Transverse colon (tissue), 4 donors: ENCODE measurements at regions not wholly inside any gene's neighbourhood (a gene's known extent, or its start where the extent isn't known, plus 50 kb on each side); places are given as distances from the start of the nearest gene placed in this dataset.

Source experiments
- DNase-seq: peaks from one replicate; pipeline ENCODE4 v3.0.0-alpha.2; 2019
- H3K27ac ChIP-seq, 4 donors: fragments of 200-600 bp; sonication (generic); 2 replicates each; pipeline ENCODE4 v1.5.1; 2016 to 2018; ENCODE audit warnings: inconsistent platforms in 4 of 4
- H3K27me3 ChIP-seq: fragments of 200-600 bp; sonication (generic); 2 replicates; pipeline ENCODE4 v1.5.1; 2017; ENCODE audit warnings: inconsistent platforms
- H3K36me3 ChIP-seq, 4 donors: fragments of 200-600 bp; sonication (generic); 2 replicates each; pipeline ENCODE4 v1.5.1; 2017 to 2019; ENCODE audit warnings: inconsistent platforms in 4 of 4
- H3K4me1 ChIP-seq, 4 donors: fragments of 200-600 bp; sonication (generic); 2 replicates each; pipeline ENCODE4 v1.5.1; 2017 to 2020; ENCODE audit warnings: inconsistent platforms in 4 of 4
- H3K4me3 ChIP-seq, 4 donors: fragments of 200-600 bp; sonication (generic); 1 replicate in 1 of 4; 2 replicates in 3 of 4; pipeline versions ENCODE4 v1.5.1 to v1.6.1; 2017 to 2019; ENCODE audit warnings: inconsistent platforms in 4 of 4
- H3K9me3 ChIP-seq, 2 donors: fragments of 200-600 bp; sonication (generic); 2 replicates each; pipeline ENCODE4 v1.5.1; 2017 to 2019; ENCODE audit warnings: inconsistent platforms in 2 of 2
- CTCF ChIP-seq, 5 experiments: fragments of 200-600 bp in 3 of 5; fragments of 450-650 bp in 2 of 5; sonication (generic) in 3 of 5; IDR thresholded peaks; 1 replicate in 2 of 5; 2 replicates in 3 of 5; pipeline ENCODE4 v1.5.1; 2016 to 2017; ENCODE audit warnings: antibody characterized with exemption in 5 of 5, inconsistent platforms in 3 of 5, mild to moderate bottlenecking in 2 of 5, moderate library complexity in 1 of 5
- EP300 ChIP-seq: sonication (generic); formaldehyde crosslinking; IDR thresholded peaks from one replicate; pipeline ENCODE4 v1.6.1; 2017; ENCODE audit warnings: antibody characterized with exemption, low read depth
- POLR2A ChIP-seq: fragments of 450-650 bp; IDR thresholded peaks from one replicate; pipeline ENCODE4 v1.6.1; 2016; ENCODE audit warnings: antibody characterized with exemption, mild to moderate bottlenecking, moderate library complexity
- POLR2AphosphoS5 ChIP-seq, 3 donors: sonication (generic); formaldehyde crosslinking; IDR thresholded peaks; one replicate each; pipeline ENCODE4 v1.6.1; 2016; ENCODE audit warnings: antibody characterized with exemption in 3 of 3
- WGBS, 2 donors: methylation state at CpG; one replicate each; pipeline ENCODE4 v1.1.5; 2018; ENCODE audit warnings: low coverage in 1 of 2; 5-methylcytosine and 5-hydroxymethylcytosine counted together
- in situ Hi-C, 4 donors: fragments of 200-750 bp; cut with MboI; loops; one replicate each; pipeline versions ENCODE4 v1.15.0 to v1.15.1; 2017; ENCODE audit warnings: low sequenced_read_pairs in 3 of 4, low pct_ligation_motif_present in 1 of 4, low pct_unique_long_range_greater_than_20kb in 1 of 4
- intact Hi-C: fragments of 100-400 bp; cut with DNase I; formaldehyde crosslinking; loops from one replicate; pipeline ENCODE4 v1.15.1; 2023; ENCODE audit warnings: low total_unique reads

DNA sequence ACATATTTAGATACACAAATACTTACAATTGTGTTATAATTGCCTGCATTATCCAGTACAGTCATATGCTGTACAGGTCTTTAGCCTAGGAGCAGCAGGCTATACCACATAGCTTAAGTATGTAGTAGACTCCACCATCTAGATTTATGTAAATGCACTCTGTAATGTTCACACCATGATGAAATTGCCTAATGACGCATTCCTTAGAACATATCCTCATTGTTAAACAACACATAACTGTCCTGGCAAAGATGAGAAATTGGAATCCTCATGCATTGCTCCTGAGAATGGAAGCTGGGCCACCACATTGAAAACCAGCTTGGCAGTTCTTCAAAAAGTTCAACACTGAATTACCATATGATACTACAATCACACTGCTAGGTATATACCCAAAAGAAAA lies 1002.8 kb upstream of the CELF2 start:
- 67 to 88% methylated on average over 1 of the region's 1 CpG for WGBS, 2 donors
- Histone ChIP-seq H3K36me3 (no peaks in the 10 kb centered on the region), H3K27me3 (no peaks in the 10 kb centered on the region), H3K4me3 (no peak overlapping the region), H3K9me3 (no peaks in the 10 kb centered on the region), H3K4me1 (no peaks in the 10 kb centered on the region), H3K27ac (no peak overlapping the region)
- no peak for TF ChIP-seq POLR2A
- no peak for TF ChIP-seq CTCF (IDR thresholded peaks at IDR 0.05)
- TF ChIP-seq EP300, result no peak
- TF ChIP-seq POLR2AphosphoS5 (IDR thresholded peaks at IDR 0.05), result no peak
- in situ Hi-C loops (no loop called here), intact Hi-C loops (no loop called here)
- no peak for DNase-seq

DNA sequence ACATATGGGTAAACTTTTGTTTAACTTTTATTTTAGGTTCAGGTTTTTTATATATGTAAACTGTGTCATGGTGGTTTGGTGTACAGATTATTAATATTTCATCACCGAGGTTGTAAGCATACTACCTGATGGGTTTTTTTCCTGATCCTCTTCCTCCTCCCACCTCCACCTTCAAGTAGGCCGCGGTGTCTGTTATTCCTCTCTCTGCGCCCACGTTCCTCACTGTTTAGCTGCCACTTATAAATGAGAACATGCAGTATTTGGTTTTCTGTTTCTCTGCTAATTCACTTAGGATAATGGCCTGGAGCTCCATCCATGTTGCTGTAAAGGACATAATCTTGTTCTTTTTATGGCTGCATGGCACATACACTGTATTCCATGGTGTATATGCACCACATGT lies 1000.0 kb upstream of the CELF2 start:
- Histone ChIP-seq H3K4me1 (no peaks in the 10 kb centered on the region), H3K9me3 (no peaks in the 10 kb centered on the region), H3K36me3 (no peaks in the 10 kb centered on the region), H3K4me3 (no peak overlapping the region), H3K27me3 (no peaks in the 10 kb centered on the region), H3K27ac (no peak overlapping the region)
- 67 to 74% methylated on average over 4 to 5 of the region's 5 CpGs for WGBS, 2 donors
- intact Hi-C loops, result no loop called here
- in situ Hi-C loops, result no loop called here
- no peak for DNase-seq
- TF ChIP-seq EP300 (no peak), POLR2A (no peak), CTCF (IDR thresholded peaks at IDR 0.05) (no peak), POLR2AphosphoS5 (IDR thresholded peaks at IDR 0.05) (no peak)

- WGBS, 2 donors, result 35 to 71% methylated on average over 1 of the region's 1 CpG
- Histone ChIP-seq H3K27ac (no peak overlapping the region), H3K4me3 (no peak overlapping the region), H3K27me3 (no peaks in the 10 kb centered on the region), H3K36me3 (no peaks in the 10 kb centered on the region), H3K4me1 (no peaks in the 10 kb centered on the region), H3K9me3 (no peaks in the 10 kb centered on the region)
- intact Hi-C loops (no loop called here), in situ Hi-C loops (no loop called here)
- DNase-seq, result no peak
- TF ChIP-seq CTCF (IDR thresholded peaks at IDR 0.05) (no peak), POLR2A (no peak), POLR2AphosphoS5 (IDR thresholded peaks at IDR 0.05) (no peak), EP300 (no peak)
These were observed 996.7 kb upstream of the CELF2 start for GRCh38 chr10:10020945-10021344.

DNA sequence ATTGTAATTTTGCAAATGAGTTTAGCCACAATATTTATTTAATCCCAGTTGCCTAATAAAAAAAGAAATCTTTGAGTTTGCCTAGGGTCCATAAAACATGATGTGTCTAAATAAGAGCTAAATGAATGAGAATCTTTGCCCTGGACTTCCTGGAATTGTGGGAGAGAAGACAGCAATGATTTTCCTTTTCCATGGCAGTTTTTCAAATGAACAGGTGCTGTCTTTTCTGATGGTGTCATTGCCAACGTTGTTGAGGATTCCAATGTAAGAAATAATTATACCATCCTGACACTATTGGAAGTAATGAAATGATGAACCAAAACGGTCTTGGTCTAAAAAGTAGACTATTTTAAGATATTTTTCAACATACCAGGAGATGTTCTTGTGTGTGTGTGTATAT lies 984.7 kb upstream of the CELF2 start:
- WGBS, 2 donors, result 40 to 54% methylated on average over 2 of the region's 2 CpGs
- intact Hi-C loops, result no loop called here
- Histone ChIP-seq H3K27me3 (no peaks in the 10 kb centered on the region), H3K36me3 (no peaks in the 10 kb centered on the region), H3K4me1 (no peaks in the 10 kb centered on the region), H3K27ac (no peak overlapping the region), H3K9me3 (no peaks in the 10 kb centered on the region), H3K4me3 (no peak overlapping the region)
- in situ Hi-C loops, result no loop called here
- no peak for TF ChIP-seq CTCF (IDR thresholded peaks at IDR 0.05)
- TF ChIP-seq POLR2A, result no peak
- TF ChIP-seq EP300, result no peak
- TF ChIP-seq POLR2AphosphoS5 (IDR thresholded peaks at IDR 0.05), result no peak
- no peak for DNase-seq
